GM18861 (cell line): ENCODE measurements at regions not wholly inside any gene's neighbourhood (a gene's known extent, or its start where the extent isn't known, plus 50 kb on each side); places are given as distances from the start of the nearest gene placed in this dataset.

Experiments used
- ATAC-seq: cut with Tn5 transposase; IDR thresholded peaks from one replicate; pipeline ENCODE4 v1.9.1; 2021; ENCODE audit not compliant: unreplicated experiment

DNA sequence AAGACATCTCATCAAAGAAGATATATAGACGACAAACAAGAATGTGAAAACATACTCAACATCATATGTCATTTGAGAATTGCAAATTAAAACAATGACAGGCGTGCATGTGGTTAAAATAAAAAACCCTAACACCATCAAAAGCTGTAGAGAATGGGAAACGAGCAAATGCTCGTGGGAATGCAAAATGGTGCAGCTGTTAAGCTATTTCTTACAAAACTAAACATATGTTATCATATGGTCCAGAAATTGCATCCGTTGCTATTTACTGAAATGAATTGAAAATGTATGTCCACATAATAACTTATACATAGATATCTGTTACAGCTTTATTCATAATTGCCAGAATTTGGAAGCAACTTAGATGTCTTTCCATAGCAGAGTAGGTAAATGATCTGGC, 574.4 kb downstream of the TNS3 start:
- ATAC-seq: no peak

GRCh38 chr7:47000561-47000960, 581.4 kb downstream of the TNS3 start:
- no peak for ATAC-seq

GRCh38 chr7:46999866-47000265, 582.0 kb downstream of the TNS3 start:
- ATAC-seq: no peak

DNA sequence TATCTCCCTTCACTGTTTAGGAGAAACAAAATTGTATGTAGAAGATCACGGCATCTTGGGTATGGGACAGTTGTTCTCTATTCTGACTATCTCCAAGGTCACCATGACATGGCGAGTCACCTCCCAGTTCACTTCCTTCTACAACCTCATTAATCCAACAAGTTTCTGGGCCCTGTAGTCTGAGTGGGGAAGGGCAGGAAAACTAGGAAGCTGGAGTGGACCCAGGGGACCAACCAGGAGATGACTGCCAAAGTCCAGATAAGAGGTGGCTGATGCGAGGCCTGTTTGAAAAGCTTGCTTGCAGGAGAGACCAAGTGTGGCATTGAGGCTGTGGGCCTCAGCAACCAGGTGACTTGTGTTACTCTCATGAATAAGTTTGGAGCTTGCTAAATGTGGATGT, 584.9 kb downstream of the TNS3 start:
- ATAC-seq: no peak

DNA sequence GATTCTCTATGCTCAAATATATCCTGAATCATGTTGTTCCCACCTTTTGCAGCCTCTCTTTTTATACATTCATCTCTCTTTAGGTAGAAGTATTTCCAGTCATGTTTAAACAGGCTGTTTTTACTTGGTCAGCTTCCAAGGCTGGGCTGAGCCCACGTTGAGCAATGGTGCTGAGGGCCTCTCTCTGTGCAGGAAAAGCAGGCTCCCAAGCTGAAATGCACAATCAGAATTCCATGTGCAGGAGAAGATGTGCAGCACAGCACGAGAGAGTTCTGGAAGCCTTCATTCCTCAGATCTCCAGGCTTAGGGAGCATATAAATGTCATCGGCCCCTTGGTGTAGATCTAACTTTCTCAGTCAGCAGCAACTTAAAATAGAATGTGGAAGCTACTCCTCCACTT, 588.5 kb downstream of the TNS3 start:
- no peak for ATAC-seq

DNA sequence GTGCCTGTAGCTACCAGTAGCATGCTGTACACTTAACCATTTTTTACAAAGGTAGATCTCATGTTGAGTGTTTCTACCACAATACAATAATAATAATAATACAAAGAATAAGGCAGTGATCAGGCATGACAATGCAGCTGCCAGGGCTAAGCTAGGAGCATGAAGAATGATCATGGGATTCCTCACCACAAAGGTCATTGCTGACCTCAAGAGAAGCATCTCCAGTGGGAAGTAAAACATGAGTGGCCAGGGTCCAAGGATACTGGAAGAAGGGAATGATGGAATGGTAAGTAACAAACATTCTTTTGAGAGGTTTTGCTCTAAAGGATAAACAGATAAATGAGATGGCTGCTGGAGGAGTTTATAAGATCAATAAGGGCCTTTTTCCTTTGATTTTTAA, 591.1 kb downstream of the TNS3 start:
- ATAC-seq: no peak

GRCh38 chr7:46989247-46989646, 592.7 kb downstream of the TNS3 start:
- ATAC-seq: no peak

DNA sequence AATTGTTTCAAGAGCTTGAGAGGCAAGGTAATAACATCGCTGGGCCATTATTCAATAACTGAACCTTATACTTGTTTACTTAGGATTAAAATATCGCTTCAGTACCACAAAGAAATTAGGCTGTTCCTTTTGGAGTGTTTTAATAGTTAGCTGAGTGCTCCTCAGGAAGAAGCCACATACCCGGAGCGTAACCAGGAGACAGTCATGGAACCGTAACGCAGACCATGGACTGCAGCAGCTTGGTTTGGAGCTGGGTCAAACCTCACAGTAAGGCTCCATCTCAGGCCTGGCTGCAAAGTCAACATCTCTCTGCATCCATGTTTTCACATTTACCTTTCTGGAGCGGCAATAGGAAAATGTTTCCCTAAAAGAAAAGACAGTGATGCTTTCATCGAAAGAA, 599.0 kb downstream of the TNS3 start:
- ATAC-seq: no peak

- ATAC-seq: no peak
Observed at GRCh38 chr7:46979439-46979838, 602.5 kb downstream of the TNS3 start.

DNA sequence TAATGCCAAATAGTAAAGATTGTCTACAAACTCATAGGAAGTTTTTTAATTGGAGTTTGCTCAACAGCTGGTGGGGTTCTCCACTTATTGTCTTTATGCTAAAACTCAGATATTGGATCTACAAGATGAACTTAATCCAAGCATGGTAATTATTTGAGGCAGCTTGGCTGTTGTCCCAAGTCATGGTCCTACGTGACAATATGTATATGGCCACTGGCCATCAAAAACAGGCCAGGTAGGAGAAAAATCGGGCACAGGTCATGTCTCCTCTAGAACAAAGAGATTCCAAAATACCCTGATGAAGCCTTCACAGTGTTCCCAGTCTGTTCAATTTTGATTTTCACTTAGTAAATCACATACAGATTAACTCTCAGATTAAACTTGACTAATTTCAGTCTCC, 606.4 kb downstream of the TNS3 start:
- no peak for ATAC-seq

- ATAC-seq: no peak
Observed at GRCh38 chr7:46972205-46972604, 609.7 kb downstream of the TNS3 start.

- ATAC-seq: no peak
Observed at GRCh38 chr7:46970476-46970875, 611.4 kb downstream of the TNS3 start.

- ATAC-seq: no peak
Observed at GRCh38 chr7:46970131-46970430, 611.8 kb downstream of the TNS3 start.

- no peak for ATAC-seq
Observed at GRCh38 chr7:46969303-46970130, 612.4 kb downstream of the TNS3 start.

DNA sequence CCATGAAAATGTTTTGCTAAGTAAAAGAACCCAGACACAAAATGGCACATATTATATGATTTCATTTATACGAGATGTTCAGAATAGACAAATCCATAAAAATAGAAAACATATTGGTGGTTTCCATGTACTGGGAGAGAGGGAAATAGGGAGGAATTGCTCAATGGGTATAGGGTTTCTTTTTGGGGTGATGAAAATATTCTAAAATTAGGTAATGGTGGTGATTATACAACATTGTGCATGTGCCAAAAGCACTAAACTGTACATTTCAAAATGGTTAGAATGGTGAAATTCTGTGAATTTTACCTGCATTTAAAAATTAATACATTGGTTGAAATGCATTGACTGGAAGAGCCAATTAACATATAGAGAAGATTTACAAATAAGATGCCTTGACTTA, 613.9 kb downstream of the TNS3 start:
- no peak for ATAC-seq

- no peak for ATAC-seq
Observed at GRCh38 chr7:46963719-46964118, 618.2 kb downstream of the TNS3 start.

DNA sequence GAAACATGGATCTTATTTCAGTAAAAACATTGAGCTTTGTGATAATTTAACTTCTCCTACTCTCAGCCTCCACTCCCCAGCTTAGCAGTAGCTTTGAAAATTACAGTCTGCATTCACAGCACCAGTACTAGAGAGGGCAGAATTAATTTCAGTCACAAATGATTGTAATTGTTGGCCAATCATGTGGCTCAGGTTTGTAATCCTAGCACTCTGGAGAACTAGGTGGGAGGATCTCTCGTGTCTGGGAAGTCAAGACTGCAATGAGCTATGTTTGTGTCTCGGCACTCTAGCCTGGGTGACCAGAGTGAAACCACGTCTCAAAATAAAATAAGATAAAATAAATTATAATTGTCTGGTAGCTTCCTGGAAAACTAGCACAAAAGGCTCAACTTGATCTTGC, 620.9 kb downstream of the TNS3 start:
- no peak for ATAC-seq

DNA sequence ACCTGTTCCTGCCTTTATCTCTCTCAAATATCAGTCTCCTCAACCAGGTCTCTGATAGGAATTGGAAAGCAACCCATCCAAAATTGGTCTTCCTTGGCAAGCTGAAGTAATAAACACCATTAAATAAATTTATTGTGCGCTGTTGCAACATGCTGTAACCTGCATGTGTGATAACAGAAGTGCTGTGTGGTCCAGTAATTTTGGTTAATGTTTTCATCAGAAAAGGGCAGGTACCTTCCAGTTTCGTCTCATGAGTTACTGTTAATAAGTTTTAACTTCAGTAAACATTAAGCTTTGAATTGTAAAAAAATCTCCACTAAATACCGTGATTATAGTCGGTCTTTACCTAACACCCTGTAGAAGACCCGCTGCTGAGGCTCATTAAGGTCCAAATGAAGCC, 624.7 kb downstream of the TNS3 start:
- no peak for ATAC-seq

DNA sequence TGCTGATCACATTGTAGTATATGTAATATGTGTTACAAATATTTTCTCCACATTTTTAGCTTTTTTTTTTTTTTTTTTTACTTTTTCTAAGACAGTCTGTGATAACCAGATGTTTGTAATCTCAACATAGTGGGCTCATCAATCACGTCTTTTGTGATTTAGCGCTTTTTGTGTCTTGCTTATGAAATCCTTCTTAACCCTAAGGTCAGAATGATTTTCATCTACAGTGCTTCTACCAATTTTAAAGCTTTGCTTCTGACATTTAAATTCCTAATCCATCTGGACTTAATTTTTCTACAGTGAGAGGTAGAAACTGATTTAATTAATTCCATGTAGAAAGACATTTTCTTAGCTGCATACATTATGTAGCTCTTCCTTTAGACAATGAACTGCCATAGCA, 626.4 kb downstream of the TNS3 start:
- no peak for ATAC-seq

- ATAC-seq: no peak
Observed at GRCh38 chr7:46954181-46954580, 627.7 kb downstream of the TNS3 start.

DNA sequence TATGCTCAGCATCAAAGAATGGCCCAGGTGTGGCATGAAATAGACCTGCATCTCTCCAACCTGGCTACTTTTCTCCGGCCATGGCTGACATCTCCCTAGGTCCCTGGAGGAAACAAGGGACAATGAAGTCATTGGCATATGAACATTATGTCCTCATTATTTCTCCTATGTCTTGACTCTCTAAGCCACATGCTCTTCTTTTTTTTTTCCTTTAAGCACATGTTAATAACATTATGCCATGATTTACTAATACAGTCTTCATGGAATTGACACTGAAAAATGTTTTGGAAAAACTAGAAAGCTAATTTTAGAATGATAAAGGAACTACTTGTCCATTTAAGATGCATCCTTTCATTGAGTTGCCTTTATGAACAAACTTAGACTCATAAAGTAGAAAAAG, 628.9 kb downstream of the TNS3 start:
- ATAC-seq: no peak

GRCh38 chr7:46949270-46949931, 632.5 kb downstream of the TNS3 start:
- no peak for ATAC-seq

- no peak for ATAC-seq
Observed at GRCh38 chr7:46948716-46949115, 633.2 kb downstream of the TNS3 start.
